ENCODE measurements at regions not wholly inside any gene's neighbourhood (a gene's known extent, or its start where the extent isn't known, plus 50 kb on each side); places are given as distances from the start of the nearest gene placed in this dataset.
"Not testable (repeated sequence)": the region's sequence is repeated elsewhere in the genome, so short reads cannot be mapped to it uniquely, and the experiment has no call there.

DNA sequence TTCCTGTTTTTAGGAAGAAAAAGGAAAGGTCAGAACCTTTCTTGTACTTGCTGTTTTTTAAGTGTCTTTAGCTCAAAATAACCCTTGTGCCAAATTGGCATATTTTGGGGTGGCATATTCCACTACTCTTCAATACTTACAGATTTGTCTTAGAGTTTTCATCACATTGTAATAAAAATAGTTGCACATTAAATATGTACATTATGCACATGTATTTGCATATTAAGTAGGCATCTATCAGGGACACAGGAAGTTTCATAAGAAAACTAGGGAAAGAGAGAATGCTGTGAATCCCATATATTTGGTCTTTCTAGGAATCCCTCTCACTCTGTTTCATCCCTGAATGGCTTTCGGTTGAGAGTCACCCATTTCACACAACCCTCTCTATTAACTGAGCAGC is 139.6 kb downstream of the LARP7 start:
- DNase-seq, result no peak

DNA sequence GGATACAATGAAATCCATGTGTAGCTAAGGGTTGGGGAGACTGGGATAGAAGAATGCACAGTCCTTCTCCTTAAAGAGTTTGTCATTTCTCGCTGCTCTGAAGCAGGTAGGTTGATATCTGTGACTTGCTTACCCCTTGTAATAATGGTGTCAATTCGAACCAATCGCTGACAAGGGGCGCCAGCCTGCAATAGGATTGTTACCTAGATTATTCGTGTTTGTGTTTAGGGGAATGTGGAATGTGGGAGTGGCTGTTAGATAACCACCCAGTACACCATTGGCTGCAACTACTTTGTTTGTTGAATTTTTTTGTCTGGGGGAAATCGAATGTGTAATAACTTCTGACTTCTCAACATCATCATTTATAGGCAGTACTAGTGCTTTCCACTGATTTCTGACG is 141.6 kb downstream of the LARP7 start:
- DNase-seq, result no peak

GRCh38 chr4:112793033-112793432 is 156.1 kb downstream of the LARP7 start:
- no peak for DNase-seq

GRCh38 chr4:112800001-112800400 is 163.1 kb downstream of the LARP7 start:
- DNase-seq, result no peak

DNA sequence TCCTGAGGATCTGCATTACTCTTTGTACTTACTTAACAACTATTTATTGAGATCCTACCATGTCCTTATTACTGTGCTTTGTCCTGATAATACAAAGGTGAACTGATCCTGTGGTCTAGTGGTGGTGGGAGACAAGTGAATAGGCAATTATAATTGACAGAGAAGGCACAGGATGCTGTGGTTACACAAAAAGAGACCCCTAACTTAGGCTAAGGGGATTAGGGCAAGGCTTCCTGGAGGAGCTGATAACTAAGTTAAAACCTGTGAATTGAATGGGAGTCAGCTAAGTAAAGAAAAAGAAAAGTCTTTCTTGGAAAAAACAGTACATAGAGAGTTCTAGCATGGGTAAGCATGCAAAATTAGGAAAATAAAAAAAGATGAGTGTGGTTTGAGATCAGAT is 164.4 kb downstream of the LARP7 start:
- DNase-seq, result no peak

DNA sequence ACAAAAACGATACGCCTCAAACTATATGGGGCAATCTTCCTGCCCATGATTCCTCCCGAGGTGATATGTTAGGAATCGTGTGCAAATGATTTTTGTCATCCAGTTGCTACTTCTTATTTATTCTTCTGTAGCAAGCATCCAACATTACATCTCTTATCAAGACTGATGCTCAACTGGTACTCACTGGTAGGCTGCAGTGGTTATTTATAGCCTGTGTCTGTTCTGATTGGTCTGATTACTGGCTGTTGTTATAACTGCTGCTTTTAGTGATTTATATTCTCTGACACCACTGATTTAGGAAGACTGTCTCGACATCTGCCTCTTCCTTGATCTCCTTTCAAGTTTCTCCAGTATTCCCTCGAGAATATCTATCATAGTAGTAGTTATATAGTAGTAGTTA is 165.8 kb downstream of the LARP7 start:
- DNase-seq, result no peak

DNA sequence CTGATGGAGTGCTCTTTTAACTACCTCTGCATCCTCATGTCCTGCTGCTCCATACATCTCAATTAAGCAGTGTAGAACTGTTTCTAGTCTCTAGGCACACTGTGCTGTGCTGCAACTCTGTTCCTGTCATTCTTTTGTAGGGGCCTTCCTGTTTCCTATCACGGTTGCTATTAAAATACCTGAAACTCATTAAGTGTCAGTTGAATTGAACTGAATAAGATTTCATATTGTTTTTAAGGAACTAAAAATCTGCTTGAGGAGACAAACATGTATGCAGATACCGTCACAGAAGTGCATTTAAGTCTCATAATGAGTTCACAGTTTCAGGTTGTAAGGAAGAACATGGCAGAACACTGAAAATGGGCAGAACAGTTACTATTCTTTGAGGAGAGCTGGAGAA is 170.1 kb downstream of the LARP7 start:
- no peak for DNase-seq

DNA sequence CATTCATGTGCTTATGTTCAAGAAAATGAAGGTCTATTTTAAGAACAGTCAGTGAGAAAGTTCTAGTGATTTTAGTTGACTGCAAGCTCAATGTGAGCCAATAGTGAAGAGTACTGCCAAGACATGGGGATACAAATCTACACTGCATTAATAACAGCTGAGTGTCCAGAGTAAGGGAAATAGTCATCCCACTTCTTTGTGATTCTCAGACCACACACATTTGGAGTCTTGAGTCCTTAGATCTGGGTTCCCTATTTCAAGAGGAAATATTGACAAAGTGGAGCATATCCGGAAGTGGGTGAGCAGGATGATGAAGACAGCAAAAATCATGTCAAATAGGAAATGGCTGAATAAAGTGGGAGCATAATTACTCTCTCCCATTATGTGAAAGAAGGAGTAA is 171.1 kb downstream of the LARP7 start:
- peak in 1 of 2 experiments; percentile 16 for DNase-seq

GRCh38 chr4:112813790-112814189 is 176.8 kb downstream of the LARP7 start:
- DNase-seq, result no peak

DNA sequence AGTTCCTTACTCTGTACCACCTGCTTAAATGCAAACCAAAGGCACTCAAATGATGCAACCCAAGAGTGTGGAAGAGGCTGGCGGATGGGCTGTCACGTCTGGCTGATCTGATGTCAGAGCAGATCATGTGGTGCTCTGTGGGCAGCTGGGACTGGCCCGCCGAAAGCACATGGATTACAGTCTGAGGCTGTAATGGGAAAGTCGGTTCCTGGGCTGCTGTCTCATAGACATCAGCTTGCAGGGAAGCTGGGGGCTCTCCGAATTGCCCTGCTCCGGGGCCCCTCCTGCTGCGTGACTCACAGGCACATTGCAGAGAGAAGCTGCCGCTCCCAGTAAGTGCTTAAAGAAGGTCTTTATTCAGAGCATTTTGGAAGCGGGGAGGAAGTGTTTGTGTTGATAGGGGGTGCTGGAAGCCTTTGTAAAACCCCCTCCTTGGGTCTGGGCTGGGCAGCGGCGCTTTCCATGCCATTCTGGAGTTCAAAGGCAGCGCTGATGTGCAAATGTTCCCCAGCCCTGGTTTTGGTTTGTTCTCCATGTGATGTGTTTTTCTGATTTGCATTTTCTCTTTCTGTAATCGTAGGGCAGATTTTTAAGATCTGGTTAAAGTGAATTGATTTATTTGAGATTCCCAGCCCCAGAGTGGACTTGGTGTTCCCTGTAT is 181.1 kb downstream of the LARP7 start:
- peak; percentile 67 to 81 for DNase-seq

GRCh38 chr4:112818594-112818965 is 181.6 kb downstream of the LARP7 start:
- peak in 1 of 2 experiments; percentile 26 for DNase-seq

DNA sequence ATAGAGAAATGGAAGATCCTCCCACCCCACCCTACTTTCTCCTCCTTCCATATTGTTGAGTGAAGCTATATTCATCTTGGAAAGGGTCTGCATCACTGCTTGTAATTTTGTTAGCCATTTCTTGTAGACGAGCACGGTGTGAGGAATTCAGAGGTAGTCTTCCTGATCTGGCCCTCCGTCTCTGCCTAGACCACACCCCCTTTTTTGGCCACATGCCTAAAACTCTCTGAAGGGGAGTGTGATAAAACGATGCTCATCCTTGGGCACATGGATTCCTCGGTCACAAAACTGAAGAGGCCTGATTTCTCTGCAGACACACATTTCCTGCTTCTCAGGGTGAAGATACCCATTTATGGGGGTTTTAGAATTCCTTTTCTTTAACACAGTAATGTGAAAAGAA is 182.8 kb downstream of the LARP7 start:
- peak; percentile 10 to 16 for DNase-seq

DNA sequence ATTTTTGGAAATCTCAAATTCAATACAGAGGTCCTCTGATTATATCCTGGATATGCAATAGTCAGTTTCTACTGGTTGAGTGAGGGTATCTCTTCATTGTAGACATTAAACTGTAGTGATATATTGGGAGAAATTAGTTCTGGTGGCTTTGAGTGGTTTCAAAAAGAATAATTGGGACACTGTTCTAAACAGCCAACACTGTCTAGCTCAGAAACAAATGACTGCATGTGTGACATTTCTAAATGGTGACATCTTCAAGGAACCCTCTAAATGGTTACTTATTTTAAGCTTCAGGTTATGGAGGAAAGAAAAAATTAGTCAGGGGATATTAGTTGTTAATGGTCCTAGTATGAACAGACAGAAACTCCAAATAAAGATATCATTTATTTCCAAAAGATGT is 186.2 kb downstream of the LARP7 start:
- no peak for DNase-seq

DNA sequence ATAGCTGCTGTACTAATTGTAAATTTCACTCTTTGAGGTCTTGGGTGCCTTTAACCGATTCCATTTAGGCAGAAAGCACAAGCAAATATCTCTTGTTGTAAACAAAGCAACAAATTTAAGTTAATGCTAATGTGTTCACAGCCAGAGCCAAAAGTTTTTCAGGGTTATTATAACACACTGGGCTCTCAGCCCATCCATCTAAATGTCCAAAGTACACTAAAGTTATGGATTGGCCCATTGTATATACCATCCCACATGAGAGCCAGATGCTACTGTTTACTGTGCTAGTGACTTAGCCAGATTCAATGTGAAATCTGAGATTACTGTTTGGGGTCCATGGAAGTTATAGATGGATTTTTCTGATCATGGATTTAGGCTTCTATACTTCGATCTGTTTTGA is 186.7 kb downstream of the LARP7 start:
- DNase-seq, result peak; percentile 79 to 84

GRCh38 chr4:112830753-112831386 is 193.9 kb downstream of the LARP7 start:
- DNase-seq, result no peak

DNA sequence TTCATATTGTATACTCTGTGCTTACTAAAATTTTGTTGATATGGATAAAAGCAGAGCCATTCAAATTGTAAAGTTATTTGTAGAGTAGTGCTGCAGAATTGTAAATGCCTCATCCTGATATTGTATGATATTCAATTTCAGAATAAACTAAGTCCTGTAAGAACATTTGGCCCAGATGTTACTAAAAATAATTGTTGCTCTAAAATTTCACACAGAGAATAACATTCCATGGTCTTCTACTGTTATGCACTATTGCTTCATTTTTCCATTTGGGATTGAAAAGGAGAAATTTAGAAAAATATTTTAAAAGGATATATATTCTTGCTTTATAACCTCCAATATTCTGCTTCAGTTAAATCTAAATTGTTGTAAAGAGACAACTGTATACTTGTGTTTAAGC is 195.6 kb downstream of the LARP7 start:
- no peak for DNase-seq

- DNase-seq, result no peak
Observed at GRCh38 chr4:112836895-112837294, 200.0 kb downstream of the LARP7 start.

DNA sequence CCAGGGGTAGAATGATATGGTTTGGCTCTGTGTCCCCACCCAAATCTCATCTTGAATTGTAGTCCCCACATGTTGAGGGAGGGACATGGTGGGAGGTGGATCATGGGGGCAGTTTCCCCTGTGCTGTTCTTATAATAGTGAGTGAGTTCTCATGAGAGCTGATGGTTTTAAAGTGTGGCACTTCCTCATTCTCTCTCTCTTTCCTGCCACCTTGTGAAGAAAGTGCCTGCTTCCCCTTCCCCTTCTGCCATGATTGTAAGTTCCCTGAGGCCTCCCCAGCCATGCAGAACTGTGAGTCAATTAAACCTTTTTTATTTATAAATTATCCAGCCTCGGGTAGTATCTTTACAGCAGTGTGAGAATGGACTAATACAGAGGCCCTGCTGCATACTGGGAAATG is 201.1 kb downstream of the LARP7 start:
- not testable (repeated sequence) for DNase-seq

GRCh38 chr4:112840061-112840460 is 203.1 kb downstream of the LARP7 start:
- DNase-seq, result no peak

DNA sequence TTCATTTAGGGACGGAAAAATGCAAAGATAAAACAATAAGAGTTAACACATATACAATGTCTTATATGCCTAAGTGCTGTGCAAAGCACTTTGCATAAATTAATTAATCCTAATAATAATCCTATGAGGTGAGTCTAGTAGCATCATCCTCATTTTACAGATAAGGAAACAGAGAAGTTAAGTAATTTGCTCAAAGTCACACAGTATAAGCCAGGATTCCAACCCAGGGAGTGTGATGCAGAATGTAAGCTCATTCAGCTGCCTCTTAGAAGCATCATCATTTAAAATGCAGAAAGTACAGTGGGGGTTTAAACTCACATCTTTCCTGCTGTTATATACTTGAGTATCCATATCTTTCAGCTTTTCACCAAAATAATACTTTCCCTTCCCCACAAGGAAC is 203.7 kb downstream of the LARP7 start:
- DNase-seq, result no peak

DNA sequence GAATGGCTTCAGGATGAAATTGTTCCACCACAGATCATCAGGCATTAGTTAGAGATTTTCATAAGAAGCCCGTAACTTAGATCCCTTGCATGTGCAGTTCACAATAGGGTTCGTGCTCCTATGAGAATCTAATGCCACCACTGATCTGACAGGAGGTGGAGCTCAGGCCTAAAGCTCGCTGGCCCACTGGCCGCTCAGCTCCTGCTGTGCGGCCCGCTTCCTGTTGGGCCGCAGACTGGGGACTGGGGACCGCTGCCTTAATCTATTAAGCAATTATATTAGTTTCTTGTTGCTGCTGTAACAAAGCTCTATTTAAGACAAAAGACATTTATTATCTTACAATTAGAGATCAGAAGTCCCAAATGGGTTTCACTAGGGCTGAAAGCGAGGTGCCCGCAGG is 205.6 kb downstream of the LARP7 start:
- DNase-seq, result no peak

GRCh38 chr4:112845386-112845785 is 204.1 kb upstream of the ANK2 start:
- no peak for DNase-seq

DNA sequence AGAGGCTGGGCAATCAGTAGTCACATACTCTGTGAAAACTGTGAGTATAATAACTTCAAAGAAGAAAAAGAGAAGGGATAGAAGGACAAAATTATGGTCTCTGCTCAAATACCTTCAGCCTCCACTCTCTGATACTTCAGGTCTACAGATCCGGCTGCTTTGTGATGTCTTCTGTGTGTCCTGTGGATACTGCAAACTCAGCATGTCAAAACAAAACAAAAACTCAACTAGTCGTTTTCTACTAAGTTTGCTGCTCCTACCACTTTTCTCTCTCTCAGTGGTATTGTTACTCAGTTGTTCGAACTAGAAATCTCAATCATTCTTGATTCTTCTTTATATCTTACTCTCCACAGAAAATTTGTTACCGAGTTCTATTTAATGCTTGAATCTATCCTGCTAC is 202.4 kb upstream of the ANK2 start:
- DNase-seq, result no peak

DNA sequence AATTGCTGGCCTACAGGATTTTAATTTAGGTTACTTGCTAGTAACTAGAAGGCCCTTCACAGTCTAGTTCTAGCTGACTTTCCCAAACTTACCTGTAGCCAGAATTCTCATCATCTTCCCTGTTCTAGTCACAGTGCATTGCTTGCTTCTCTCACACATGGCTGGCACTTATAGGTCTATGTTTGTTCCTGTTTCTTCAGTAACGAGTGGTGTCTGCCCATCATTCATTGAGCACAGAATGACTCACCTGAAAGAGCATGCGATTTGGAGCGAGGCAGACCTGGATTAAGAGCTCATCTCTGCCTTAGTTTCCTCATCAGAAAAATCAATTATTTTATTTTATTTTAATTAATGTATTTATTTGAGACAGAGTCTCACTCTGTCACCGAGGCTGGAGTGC is 201.7 kb upstream of the ANK2 start:
- no peak for DNase-seq

DNA sequence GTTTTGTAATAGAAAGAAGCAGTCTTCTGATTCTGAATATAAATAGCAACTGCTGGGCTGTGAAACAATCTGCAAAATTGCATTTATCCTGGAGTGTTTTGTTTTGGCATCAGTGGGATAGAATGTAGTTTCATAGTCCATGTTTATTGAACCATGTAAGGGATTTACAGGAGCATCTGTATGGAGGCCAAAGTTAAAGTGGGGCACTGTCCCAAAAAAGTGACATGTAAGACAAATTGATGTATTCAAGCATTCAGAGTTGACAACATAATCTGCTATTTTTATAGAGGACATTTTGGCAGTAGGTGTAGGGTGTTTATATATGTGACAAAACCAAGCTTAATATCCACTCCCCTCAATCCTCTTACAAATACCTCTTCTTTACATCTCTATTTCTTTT is 200.5 kb upstream of the ANK2 start:
- DNase-seq, result peak; percentile 81 to 90
